OCI-LY3 (cell line): ENCODE measurements at regions not wholly inside any gene's neighbourhood (a gene's known extent, or its start where the extent isn't known, plus 50 kb on each side); places are given as distances from the start of the nearest gene placed in this dataset.

Experiments used
- H2AFZ ChIP-seq: fragments of 200-600, 300-600 bp; shearing (Covaris generic); 2 replicates; pipeline ENCODE4 v1.6.0; 2014; ENCODE audit warnings: antibody characterized with exemption, low read depth, low read length
- H3K27ac ChIP-seq: fragments of 200-600, 300-600 bp; sonication (generic); 2 replicates; pipeline ENCODE4 v1.5.1; 2014; ENCODE audit warnings: mild to moderate bottlenecking, low read length, moderate library complexity, mixed read lengths
- H3K27me3 ChIP-seq: fragments of 200-600, 300-600 bp; sonication (generic); 2 replicates; pipeline ENCODE4 v1.6.1; 2014; ENCODE audit warnings: low read depth, low read length, mixed read lengths
- H3K36me3 ChIP-seq: fragments of 200-600, 300-600 bp; sonication (generic); replicated peaks from 2 replicates; pipeline ENCODE3; 2014; ENCODE audit warnings: low read depth, low read length, mixed read lengths
- H3K4me1 ChIP-seq: fragments of 300-600, 200-600 bp; sonication (generic); 2 replicates; pipeline ENCODE4 v1.6.1; 2014; ENCODE audit warnings: low read length, mixed read lengths
- H3K4me2 ChIP-seq: fragments of 200-600, 300-600 bp; sonication (generic); 2 replicates; pipeline ENCODE4 v1.6.1; 2014; ENCODE audit warnings: low read length, mixed read lengths
- H3K4me3 ChIP-seq: fragments of 300-600, 200-600 bp; sonication (generic); 2 replicates; pipeline ENCODE4 v1.5.1; 2014; ENCODE audit warnings: antibody characterized with exemption, mild to moderate bottlenecking, low read length, moderate library complexity
- H3K79me2 ChIP-seq: fragments of 300-600, 200-600 bp; shearing (Covaris generic); 2 replicates; pipeline ENCODE4 v1.6.1; 2014; ENCODE audit warnings: mild to moderate bottlenecking, low read length, mixed read lengths
- H3K9ac ChIP-seq: fragments of 300-600, 200-600 bp; shearing (Covaris generic); 2 replicates; pipeline ENCODE4 v1.6.0; 2014; ENCODE audit warnings: mild to moderate bottlenecking, low read length, moderate library complexity
- H3K9me3 ChIP-seq: fragments of 200-600, 300-600 bp; shearing (Covaris generic); 2 replicates; pipeline ENCODE4 v1.6.1; 2014; ENCODE audit warnings: low read length, mixed read lengths; ENCODE audit not compliant: insufficient read depth
- H4K20me1 ChIP-seq: fragments of 200-600, 300-600 bp; sonication (generic); 2 replicates; pipeline ENCODE4 v1.6.1; 2016; ENCODE audit warnings: low read length, mixed read lengths; ENCODE audit not compliant: insufficient read depth
- CTCF ChIP-seq: fragments of 200-600, 300-600 bp; sonication (generic); IDR thresholded peaks from 2 replicates; pipeline ENCODE4 v1.5.1; 2014; ENCODE audit warnings: antibody characterized with exemption, low read length, low read depth
- EZH2phosphoT487 ChIP-seq: fragments of 200-600 bp; shearing (Covaris generic); IDR thresholded peaks from 2 replicates; pipeline ENCODE4 v1.6.1; 2018; ENCODE audit warnings: antibody characterized with exemption, mixed run types, low read depth

GRCh38 chr10:29050081-29050480, 238.8 kb upstream of the LYZL1 start:
- H3K4me3 ChIP-seq: no peak overlapping the region
- no peaks in the 10 kb centered on the region for H3K27me3 ChIP-seq
- H3K4me2 ChIP-seq: peak overlapping the region; percentile 34
- no peaks in the 10 kb centered on the region for H3K36me3 ChIP-seq
- no peak overlapping the region for H3K27ac ChIP-seq
- no peaks in the 10 kb centered on the region for H3K9me3 ChIP-seq
- peaks cover 18% of the 10 kb centered on the region for H3K4me1 ChIP-seq
- H3K79me2 ChIP-seq: no peaks in the 10 kb centered on the region
- TF ChIP-seq CTCF: no peak
- TF ChIP-seq EZH2phosphoT487: no peak
- H4K20me1 ChIP-seq: no peaks in the 10 kb centered on the region
- no peak overlapping the region for H2AFZ ChIP-seq
- H3K9ac ChIP-seq: no peak overlapping the region

GRCh38 chr10:29055101-29055500, 233.8 kb upstream of the LYZL1 start:
- Histone ChIP-seq H2AFZ (no peak overlapping the region), H3K9ac (no peak overlapping the region), H3K27me3 (0 out of 2 replicates have a peak, but pooled peaks cover 5% of the 10 kb centered on the region), H3K4me2 (no peak overlapping the region), H4K20me1 (no peaks in the 10 kb centered on the region), H3K36me3 (no peaks in the 10 kb centered on the region), H3K4me3 (no peak overlapping the region), H3K9me3 (no peaks in the 10 kb centered on the region), H3K27ac (no peak overlapping the region), H3K79me2 (no peaks in the 10 kb centered on the region), H3K4me1 (peaks cover 1% of the 10 kb centered on the region)
- TF ChIP-seq EZH2phosphoT487 (no peak), CTCF (no peak)

- no peak overlapping the region for H3K27ac ChIP-seq
- no peak overlapping the region for H3K4me2 ChIP-seq
- no peaks in the 10 kb centered on the region for H3K9me3 ChIP-seq
- no peak overlapping the region for H2AFZ ChIP-seq
- TF ChIP-seq EZH2phosphoT487: no peak
- TF ChIP-seq CTCF: no peak
- no peaks in the 10 kb centered on the region for H3K4me1 ChIP-seq
- H3K4me3 ChIP-seq: no peak overlapping the region
- H3K36me3 ChIP-seq: no peaks in the 10 kb centered on the region
- H4K20me1 ChIP-seq: no peaks in the 10 kb centered on the region
- 0 out of 2 replicates have a peak, but pooled peaks cover 5% of the 10 kb centered on the region for H3K27me3 ChIP-seq
- H3K79me2 ChIP-seq: no peaks in the 10 kb centered on the region
- no peak overlapping the region for H3K9ac ChIP-seq
Observed at GRCh38 chr10:29056729-29057128, 232.1 kb upstream of the LYZL1 start.

- H3K4me2 ChIP-seq: no peak overlapping the region
- TF ChIP-seq CTCF (no peak), EZH2phosphoT487 (no peak)
Observed at GRCh38 chr10:29057822-29058331, 231.0 kb upstream of the LYZL1 start.

More at GRCh38 chr10:29057822-29058331, 231.0 kb upstream of the LYZL1 start:
- no peak overlapping the region for H3K27ac ChIP-seq
- H3K79me2 ChIP-seq: no peaks in the 10 kb centered on the region
- no peak overlapping the region for H3K4me3 ChIP-seq
- no peaks in the 10 kb centered on the region for H3K36me3 ChIP-seq
- H4K20me1 ChIP-seq: no peaks in the 10 kb centered on the region
- H3K4me1 ChIP-seq: no peaks in the 10 kb centered on the region
- H3K27me3 ChIP-seq: 0 out of 2 replicates have a peak, but pooled peaks cover 5% of the 10 kb centered on the region
- no peak overlapping the region for H2AFZ ChIP-seq
- H3K9me3 ChIP-seq: no peaks in the 10 kb centered on the region
- no peak overlapping the region for H3K9ac ChIP-seq
